HepG2 (cell line): ENCODE measurements at regions not wholly inside any gene's neighbourhood (a gene's known extent, or its start where the extent isn't known, plus 50 kb on each side); places are given as distances from the start of the nearest gene placed in this dataset.

Experiments used
- ATAC-seq: fragments of 200-7000 bp; cut with Tn5 transposase; 3 replicates; pipeline ENCODE4 v1.9.1; 2020; ENCODE audit warnings: mild to moderate bottlenecking, moderate library complexity
- BruUV-seq: library from RNA; stranded (reverse); fragments of 400-500 nt; replicated peaks from 2 replicates; lab custom pipeline; 2021; lab: Mats Ljungman, UMichigan
- CTCF ChIA-PET: fragments of 300-600 bp; formaldehyde crosslinking; extraction: SDS; loops from one replicate; lab custom pipeline; 2021; ENCODE audit warnings: low total read pairs, inconsistent platforms, low intra/inter-chr PET ratio; lab: Yijun Ruan, JAX
- POLR2A ChIA-PET: fragments of 350-600 bp; sonication (Branson Sonifier 250); formaldehyde crosslinking; loops from one replicate; lab custom pipeline; 2020; ENCODE audit warnings: antibody characterized with exemption, inconsistent platforms; lab: Yijun Ruan, JAX
- DNase-seq: peaks from one replicate; pipeline ENCODE4 v3.0.0-alpha.2; 2015; ENCODE audit warnings: low spot score
- FAIRE-seq: peaks from 3 replicates; lab custom pipeline; 2011; peaks lifted over from hg19 to GRCh38; lab: Jason Lieb, UNC
- H2AFZ ChIP-seq: one replicate; pipeline ENCODE4 v1.6.1; 2011; ENCODE audit warnings: low read length, inconsistent platforms
- H3K27ac ChIP-seq: fragments of 300-600 bp; 3 replicates; pipeline ENCODE4 v1.8.0; 2011; ENCODE audit warnings: mixed run types, mild to moderate bottlenecking, mixed read lengths, low read length, inconsistent platforms; ENCODE audit not compliant: insufficient read depth; ENCODE audit errors: extremely low read length
- H3K27me3 ChIP-seq, 2 experiments: fragments of 200-600 bp in 1 of 2; 2 replicates in 1 of 2; 3 replicates in 1 of 2; pipeline versions ENCODE4 v1.6.0 to v1.8.0; 2011; ENCODE audit warnings: low read length in 2 of 2, mild to moderate bottlenecking in 2 of 2, moderate library complexity in 2 of 2, inconsistent platforms in 1 of 2; ENCODE audit not compliant: insufficient read depth in 2 of 2, control insufficient read depth in 1 of 2
- H3K36me3 ChIP-seq, 2 experiments: fragments of 200-600 bp in 1 of 2; replicated peaks in 1 of 2; 2 replicates in 1 of 2; 3 replicates in 1 of 2; pipeline versions ENCODE4 v1.5.1 to v1.8.0; 2011; ENCODE audit warnings: low read length in 2 of 2, inconsistent platforms in 1 of 2; ENCODE audit not compliant: insufficient read depth in 2 of 2, control insufficient read depth in 1 of 2
- H3K4me1 ChIP-seq: 2 replicates; pipeline ENCODE4 v1.5.1; 2012; ENCODE audit warnings: low read length, inconsistent platforms; ENCODE audit not compliant: insufficient read depth
- H3K4me2 ChIP-seq: 2 replicates; pipeline ENCODE4 v1.6.0; 2011; ENCODE audit warnings: low read depth, low read length, inconsistent platforms
- H3K4me3 ChIP-seq, 3 experiments: fragments of 200-600 bp in 1 of 3; sonication (generic), shearing (Covaris generic) in 1 of 3; replicated peaks in 1 of 3; 2 replicates each; pipeline ENCODE4 v1.5.1; 2011 to 2016; ENCODE audit warnings: low read length in 3 of 3, inconsistent platforms in 2 of 3, low read depth in 2 of 3, mild to moderate bottlenecking in 2 of 3, control low read depth in 1 of 3, mixed read lengths in 1 of 3; ENCODE audit not compliant: insufficient read depth in 1 of 3
- H3K79me2 ChIP-seq: one replicate; pipeline ENCODE4 v1.6.1; 2011; ENCODE audit warnings: low read length, inconsistent platforms; ENCODE audit not compliant: insufficient read depth
- H3K9ac ChIP-seq: 2 replicates; pipeline ENCODE4 v1.6.0; 2011; ENCODE audit warnings: mild to moderate bottlenecking, low read depth, low read length, inconsistent platforms; ENCODE audit not compliant: insufficient read depth
- H3K9me3 ChIP-seq: 2 replicates; pipeline ENCODE4 v1.5.1; 2012; ENCODE audit warnings: mild to moderate bottlenecking, low read length
- H4K20me1 ChIP-seq: 2 replicates; pipeline ENCODE4 v1.6.0; 2011; ENCODE audit warnings: inconsistent platforms, mild to moderate bottlenecking, low read length, moderate library complexity; ENCODE audit not compliant: insufficient read depth
- DMTF1 ChIP-seq: sonication (generic); formaldehyde crosslinking; IDR thresholded peaks from 2 replicates; pipeline ENCODE4 v1.4.0; 2020; ENCODE audit warnings: mild to moderate bottlenecking, missing genetic modification reagents
- MXD3 ChIP-seq: IDR thresholded peaks from 2 replicates; pipeline ENCODE4 v1.6.1; 2016; ENCODE audit warnings: mild to moderate bottlenecking, missing biosample characterization, missing genetic modification reagents
- SSRP1 ChIP-seq: IDR thresholded peaks from 2 replicates; pipeline ENCODE4 v1.6.1; 2016; ENCODE audit warnings: control low read depth
- ZBTB49 ChIP-seq: sonication (generic); formaldehyde crosslinking; IDR thresholded peaks from 2 replicates; pipeline ENCODE4 v1.4.0; 2020; ENCODE audit warnings: missing genetic modification reagents, borderline replicate concordance
- ZC3H4 ChIP-seq: sonication (generic); formaldehyde crosslinking; IDR thresholded peaks from 2 replicates; pipeline ENCODE4 v1.4.0; 2020; ENCODE audit warnings: missing genetic modification reagents, borderline replicate concordance
- ZFP62 ChIP-seq: sonication (generic); formaldehyde crosslinking; IDR thresholded peaks from 2 replicates; pipeline ENCODE4 v1.4.0; 2020; ENCODE audit warnings: missing genetic modification reagents
- ZNF639 ChIP-seq: conservative IDR thresholded peaks from 2 replicates; pipeline ENCODE4 v1.6.1; 2018; ENCODE audit warnings: missing genetic modification reagents
- WGBS: methylation state at CpG from one replicate; pipeline ENCODE4 v1.1.6; 2017; ENCODE audit warnings: low lambda C conversion rate; 5-methylcytosine and 5-hydroxymethylcytosine counted together
- in situ Hi-C: cut with HindIII; loops from 2 replicates; pipeline ENCODE4 v1.10.0; 2017; ENCODE audit warnings: low pct_unique_long_range_greater_than_20kb; ENCODE audit not compliant: extremely low pct_ligation_motif_present
- intact Hi-C: fragments of 100-400 bp; cut with micrococcal nuclease; formaldehyde crosslinking; loops from one replicate; pipeline ENCODE4 v1.10.0; 2022; ENCODE audit not compliant: unreplicated experiment

GRCh38 chr5:159549046-159549445 is 218.8 kb upstream of the IL12B start (continued):
- no peak for TF ChIP-seq DMTF1 (CRISPR knock-in tag)
- no peak for TF ChIP-seq ZFP62 (CRISPR knock-in tag)

GRCh38 chr5:159550951-159551350 is 220.7 kb upstream of the IL12B start:
- no peaks in the 10 kb centered on the region for H3K4me1 ChIP-seq
- in situ Hi-C loops (no loop called here), intact Hi-C loops (no loop called here)
- no peak for ATAC-seq
- CTCF ChIA-PET = no interaction called here
- no peaks in the 10 kb centered on the region for H3K79me2 ChIP-seq
- no peak for FAIRE-seq
- no peaks in the 10 kb centered on the region for H4K20me1 ChIP-seq
- POLR2A ChIA-PET = no interaction called here
- H3K9ac ChIP-seq = no peak overlapping the region
- H3K36me3 ChIP-seq = no peaks in the 10 kb centered on the region
- H2AFZ ChIP-seq = no peak overlapping the region
- no TSS peak for BruUV-seq
- no peak overlapping the region for H3K4me3 ChIP-seq
- H3K27me3 ChIP-seq = no peaks in the 10 kb centered on the region
- no peak overlapping the region for H3K4me2 ChIP-seq
- TF ChIP-seq SSRP1 (CRISPR knock-in tag) = no peak
- TF ChIP-seq ZNF639 (CRISPR knock-in tag) = no peak
- TF ChIP-seq ZBTB49 = no peak
- no peak for TF ChIP-seq MXD3
- no peak for TF ChIP-seq ZC3H4 (CRISPR knock-in tag)
- TF ChIP-seq, all 625 proteins: peak for 0
- no peak overlapping the region for H3K27ac ChIP-seq
- no peak for DNase-seq
- peaks cover 4% of the 10 kb centered on the region; the same call in 1 of the 2 replicates for H3K9me3 ChIP-seq
- WGBS = 0% methylated on average over 1 of the region's 1 CpG
